ENCODE measurements at regions not wholly inside any gene's neighbourhood (a gene's known extent, or its start where the extent isn't known, plus 50 kb on each side); places are given as distances from the start of the nearest gene placed in this dataset.
"Not testable (repeated sequence)": the region's sequence is repeated elsewhere in the genome, so short reads cannot be mapped to it uniquely, and the experiment has no call there.

GRCh38 chr13:58935689-58936088 lies 1228.0 kb downstream of the DIAPH3 start:
- no peak for DNase-seq

GRCh38 chr13:58946274-58946673 lies 1217.5 kb downstream of the DIAPH3 start:
- no peak for DNase-seq

- DNase-seq: no peak
Observed at GRCh38 chr13:58949646-58950045, 1214.1 kb downstream of the DIAPH3 start.

- no peak for DNase-seq
Observed at GRCh38 chr13:58950911-58951310, 1212.8 kb downstream of the DIAPH3 start.

GRCh38 chr13:58953638-58954037 lies 1210.1 kb downstream of the DIAPH3 start:
- DNase-seq: no peak

GRCh38 chr13:58955546-58956385 lies 1208.0 kb downstream of the DIAPH3 start:
- DNase-seq: no peak

- not testable (repeated sequence) for DNase-seq
Observed at GRCh38 chr13:58958097-58958496, 1205.6 kb downstream of the DIAPH3 start.

- peak; percentile 11 for DNase-seq
Observed at GRCh38 chr13:58960888-58961287, 1202.8 kb downstream of the DIAPH3 start.

- no peak for DNase-seq
Observed at GRCh38 chr13:58963321-58963720, 1200.4 kb downstream of the DIAPH3 start.

GRCh38 chr13:58964048-58964447 lies 1199.7 kb downstream of the DIAPH3 start:
- no peak for DNase-seq

GRCh38 chr13:58977085-58977484 lies 1186.6 kb downstream of the DIAPH3 start:
- DNase-seq: no peak

GRCh38 chr13:58978331-58978730 lies 1185.4 kb downstream of the DIAPH3 start:
- DNase-seq: no peak

- no peak for DNase-seq
Observed at GRCh38 chr13:58979851-58980250, 1183.9 kb downstream of the DIAPH3 start.

GRCh38 chr13:58985845-58986244 lies 1177.9 kb downstream of the DIAPH3 start:
- no peak for DNase-seq

- no peak for DNase-seq
Observed at GRCh38 chr13:58989556-58989955, 1174.2 kb downstream of the DIAPH3 start.

GRCh38 chr13:58991826-58992477 lies 1171.8 kb downstream of the DIAPH3 start:
- no peak for DNase-seq

- no peak for DNase-seq
Observed at GRCh38 chr13:58992478-58993042, 1171.2 kb downstream of the DIAPH3 start.

- no peak for DNase-seq
Observed at GRCh38 chr13:58994077-58994476, 1169.7 kb downstream of the DIAPH3 start.

GRCh38 chr13:58994777-58995176 lies 1169.0 kb downstream of the DIAPH3 start:
- no peak for DNase-seq

GRCh38 chr13:58998716-58999115 lies 1165.0 kb downstream of the DIAPH3 start:
- DNase-seq: no peak

- no peak for DNase-seq
Observed at GRCh38 chr13:58999851-59000250, 1163.9 kb downstream of the DIAPH3 start.

GRCh38 chr13:59000770-59001169 lies 1163.0 kb downstream of the DIAPH3 start:
- no peak for DNase-seq

GRCh38 chr13:59012731-59013130 lies 1151.0 kb downstream of the DIAPH3 start:
- no peak for DNase-seq

- DNase-seq: peak; percentile 9
Observed at GRCh38 chr13:59016250-59016649, 1147.5 kb downstream of the DIAPH3 start.

Data from NCI-H345 (cell line).